ENCODE measurements at regions not wholly inside any gene's neighbourhood (a gene's known extent, or its start where the extent isn't known, plus 50 kb on each side); places are given as distances from the start of the nearest gene placed in this dataset.

- TF ChIP-seq CTCF (IDR thresholded peaks at IDR 0.05; ENCODE audit: insufficient read depth, low read depth, low read length), result no peak
- TF ChIP-seq EZH2 (IDR thresholded peaks at IDR 0.05; ENCODE audit: insufficient read depth, low read length), result no peak
Measured at GRCh38 chr3:116849261-116849688, 139.7 kb downstream of the TUSC7 start.

Measured in astrocyte (in vitro differentiated cells and primary cell).